Retina (tissue), 1 donor: ENCODE measurements at regions not wholly inside any gene's neighbourhood (a gene's known extent, or its start where the extent isn't known, plus 50 kb on each side); places are given as distances from the start of the nearest gene placed in this dataset.
"Not testable (repeated sequence)": the region's sequence is repeated elsewhere in the genome, so short reads cannot be mapped to it uniquely, and the experiment has no call there.

ENCODE experiments used
- DNase-seq: peaks from one replicate; pipeline ENCODE4 v3.0.0-alpha.2; 2016

GRCh38 chr1:9442278-9442846 is 96.9 kb upstream of the SLC25A33 start:
- DNase-seq: no peak

- DNase-seq: no peak
These were observed 96.3 kb upstream of the SLC25A33 start for GRCh38 chr1:9442986-9443385.

GRCh38 chr1:9443913-9444445 is 95.3 kb upstream of the SLC25A33 start:
- DNase-seq: peak; percentile 61

GRCh38 chr1:9444532-9444931 is 94.7 kb upstream of the SLC25A33 start:
- peak; percentile 43 for DNase-seq

GRCh38 chr1:9445081-9445480 is 94.2 kb upstream of the SLC25A33 start:
- DNase-seq: not testable (repeated sequence)

- no peak for DNase-seq
These were observed 91.9 kb upstream of the SLC25A33 start for GRCh38 chr1:9447215-9447960.

GRCh38 chr1:9448132-9449109 is 90.8 kb upstream of the SLC25A33 start:
- DNase-seq: no peak

GRCh38 chr1:9449110-9449627 is 90.1 kb upstream of the SLC25A33 start:
- DNase-seq: no peak

GRCh38 chr1:9449976-9450696 is 89.1 kb upstream of the SLC25A33 start:
- DNase-seq: no peak

GRCh38 chr1:9451081-9451480 is 88.2 kb upstream of the SLC25A33 start:
- no peak for DNase-seq

GRCh38 chr1:9452516-9453140 is 86.6 kb upstream of the SLC25A33 start:
- no peak for DNase-seq

GRCh38 chr1:9453375-9453774 is 85.9 kb upstream of the SLC25A33 start:
- no peak for DNase-seq

- no peak for DNase-seq
These were observed 85.4 kb upstream of the SLC25A33 start for GRCh38 chr1:9453779-9454418.

GRCh38 chr1:9454494-9455066 is 84.7 kb upstream of the SLC25A33 start:
- DNase-seq: no peak

- DNase-seq: peak; percentile 86
These were observed 83.6 kb upstream of the SLC25A33 start for GRCh38 chr1:9455487-9456234.

- DNase-seq: no peak
These were observed 82.4 kb upstream of the SLC25A33 start for GRCh38 chr1:9456833-9457232.

GRCh38 chr1:9459816-9460407 is 79.4 kb upstream of the SLC25A33 start:
- DNase-seq: no peak

GRCh38 chr1:9465640-9466039 is 73.6 kb upstream of the SLC25A33 start:
- DNase-seq: no peak
